ENCODE measurements at regions not wholly inside any gene's neighbourhood (a gene's known extent, or its start where the extent isn't known, plus 50 kb on each side); places are given as distances from the start of the nearest gene placed in this dataset.
"Not testable (repeated sequence)": the region's sequence is repeated elsewhere in the genome, so short reads cannot be mapped to it uniquely, and the experiment has no call there.

GRCh38 chr12:126963825-126964224 lies 1303.1 kb upstream of the TMEM132C start:
- intact Hi-C loops (cut with DNase I) = no loop called here
- TF ChIP-seq CTCF (IDR thresholded peaks at IDR 0.05) (no peak), POLR2AphosphoS5 (IDR thresholded peaks at IDR 0.05) (no peak), POLR2A (IDR thresholded peaks at IDR 0.05) (no peak)
- DNase-seq (ENCODE audit: low spot score) = no peak
- H3K4me3 ChIP-seq = no peak overlapping the region
- H3K9me3 ChIP-seq = no peaks in the 10 kb centered on the region
- H3K27me3 ChIP-seq (replicated peaks; ENCODE audit: insufficient read depth) = no peaks in the 10 kb centered on the region
- H3K36me3 ChIP-seq = no peaks in the 10 kb centered on the region
- 78% methylated on average over 1 of the region's 1 CpG for WGBS
- no peak overlapping the region for H3K27ac ChIP-seq
- H3K4me1 ChIP-seq (replicated peaks) = no peaks in the 10 kb centered on the region

GRCh38 chr12:126966498-126966897 lies 1300.5 kb upstream of the TMEM132C start:
- Histone ChIP-seq H3K9me3 (no peaks in the 10 kb centered on the region), H3K4me1 (replicated peaks) (no peaks in the 10 kb centered on the region), H3K27ac (no peak overlapping the region), H3K36me3 (no peaks in the 10 kb centered on the region), H3K4me3 (no peak overlapping the region), H3K27me3 (replicated peaks; ENCODE audit: insufficient read depth) (no peaks in the 10 kb centered on the region)
- TF ChIP-seq CTCF (IDR thresholded peaks at IDR 0.05) = no peak
- TF ChIP-seq POLR2AphosphoS5 (IDR thresholded peaks at IDR 0.05) = no peak
- no peak for TF ChIP-seq POLR2A (IDR thresholded peaks at IDR 0.05)
- DNase-seq (ENCODE audit: low spot score) = no peak
- WGBS = 61% methylated on average over 3 of the region's 3 CpGs
- intact Hi-C loops (cut with DNase I) = no loop called here

- intact Hi-C loops (cut with DNase I) = no loop called here
- Histone ChIP-seq H3K4me1 (replicated peaks) (no peaks in the 10 kb centered on the region), H3K9me3 (no peaks in the 10 kb centered on the region), H3K27ac (no peak overlapping the region), H3K36me3 (no peaks in the 10 kb centered on the region), H3K27me3 (replicated peaks; ENCODE audit: insufficient read depth) (no peaks in the 10 kb centered on the region), H3K4me3 (no peak overlapping the region)
- WGBS = 73% methylated on average over 5 of the region's 5 CpGs
- TF ChIP-seq POLR2A (IDR thresholded peaks at IDR 0.05) (no peak), CTCF (IDR thresholded peaks at IDR 0.05) (no peak), POLR2AphosphoS5 (IDR thresholded peaks at IDR 0.05) (no peak)
- DNase-seq (ENCODE audit: low spot score) = no peak
Observed at GRCh38 chr12:126967152-126967551, 1299.8 kb upstream of the TMEM132C start.

GRCh38 chr12:126974779-126975178 lies 1292.2 kb upstream of the TMEM132C start:
- no peak for DNase-seq (ENCODE audit: low spot score)
- no peaks in the 10 kb centered on the region for H3K4me1 ChIP-seq (replicated peaks)
- intact Hi-C loops (cut with DNase I) = no loop called here
- H3K4me3 ChIP-seq = no peak overlapping the region
- TF ChIP-seq POLR2A (IDR thresholded peaks at IDR 0.05) (no peak), POLR2AphosphoS5 (IDR thresholded peaks at IDR 0.05) (no peak), CTCF (IDR thresholded peaks at IDR 0.05) (no peak)
- no peak overlapping the region for H3K27ac ChIP-seq
- no peaks in the 10 kb centered on the region for H3K9me3 ChIP-seq
- no peaks in the 10 kb centered on the region for H3K27me3 ChIP-seq (replicated peaks; ENCODE audit: insufficient read depth)
- WGBS = 56% methylated on average over 3 of the region's 3 CpGs
- no peaks in the 10 kb centered on the region for H3K36me3 ChIP-seq

GRCh38 chr12:126976579-126976978 lies 1290.4 kb upstream of the TMEM132C start:
- TF ChIP-seq CTCF (IDR thresholded peaks at IDR 0.05) (no peak), POLR2AphosphoS5 (IDR thresholded peaks at IDR 0.05) (no peak), POLR2A (IDR thresholded peaks at IDR 0.05) (no peak)
- DNase-seq (ENCODE audit: low spot score) = no peak
- H3K9me3 ChIP-seq = no peaks in the 10 kb centered on the region
- H3K4me1 ChIP-seq (replicated peaks) = no peaks in the 10 kb centered on the region
- no peaks in the 10 kb centered on the region for H3K36me3 ChIP-seq
- intact Hi-C loops (cut with DNase I) = no loop called here
- no peak overlapping the region for H3K4me3 ChIP-seq
- WGBS = 83% methylated on average over 6 of the region's 6 CpGs
- H3K27me3 ChIP-seq (replicated peaks; ENCODE audit: insufficient read depth) = no peaks in the 10 kb centered on the region
- H3K27ac ChIP-seq = no peak overlapping the region

- intact Hi-C loops (cut with DNase I); H3K4me1 ChIP-seq (replicated peaks); H3K36me3 ChIP-seq; H3K27me3 ChIP-seq (replicated peaks; ENCODE audit: insufficient read depth); H3K27ac ChIP-seq; H3K4me3 ChIP-seq; H3K9me3 ChIP-seq; DNase-seq (ENCODE audit: low spot score): not testable (repeated sequence)
- 80% methylated on average over 2 of the region's 2 CpGs for WGBS
Observed at GRCh38 chr12:126979564-126979963, 1287.4 kb upstream of the TMEM132C start.

Data from prostate gland (tissue), 2 donors.